ENCODE measurements at regions not wholly inside any gene's neighbourhood (a gene's known extent, or its start where the extent isn't known, plus 50 kb on each side); places are given as distances from the start of the nearest gene placed in this dataset.

GRCh38 chr3:31297726-31298298, 234.9 kb upstream of the STT3B start (continued):
- no peak for TF ChIP-seq ZNF462 (CRISPR knock-in tag; IDR thresholded peaks at IDR 0.05)
- TF ChIP-seq ZNF114 (CRISPR knock-in tag; IDR thresholded peaks at IDR 0.05): no peak
- TF ChIP-seq STAT1 (IDR thresholded peaks at IDR 0.05; ENCODE audit: unreplicated experiment): no peak
- no peak for TF ChIP-seq NANOG (IDR thresholded peaks at IDR 0.05; ENCODE audit: borderline replicate concordance)
- TF ChIP-seq POLR2AphosphoS5 (IDR thresholded peaks at IDR 0.05; ENCODE audit: low read depth): no peak
- no peak for TF ChIP-seq ETS1 (IDR thresholded peaks at IDR 0.05)

DNA sequence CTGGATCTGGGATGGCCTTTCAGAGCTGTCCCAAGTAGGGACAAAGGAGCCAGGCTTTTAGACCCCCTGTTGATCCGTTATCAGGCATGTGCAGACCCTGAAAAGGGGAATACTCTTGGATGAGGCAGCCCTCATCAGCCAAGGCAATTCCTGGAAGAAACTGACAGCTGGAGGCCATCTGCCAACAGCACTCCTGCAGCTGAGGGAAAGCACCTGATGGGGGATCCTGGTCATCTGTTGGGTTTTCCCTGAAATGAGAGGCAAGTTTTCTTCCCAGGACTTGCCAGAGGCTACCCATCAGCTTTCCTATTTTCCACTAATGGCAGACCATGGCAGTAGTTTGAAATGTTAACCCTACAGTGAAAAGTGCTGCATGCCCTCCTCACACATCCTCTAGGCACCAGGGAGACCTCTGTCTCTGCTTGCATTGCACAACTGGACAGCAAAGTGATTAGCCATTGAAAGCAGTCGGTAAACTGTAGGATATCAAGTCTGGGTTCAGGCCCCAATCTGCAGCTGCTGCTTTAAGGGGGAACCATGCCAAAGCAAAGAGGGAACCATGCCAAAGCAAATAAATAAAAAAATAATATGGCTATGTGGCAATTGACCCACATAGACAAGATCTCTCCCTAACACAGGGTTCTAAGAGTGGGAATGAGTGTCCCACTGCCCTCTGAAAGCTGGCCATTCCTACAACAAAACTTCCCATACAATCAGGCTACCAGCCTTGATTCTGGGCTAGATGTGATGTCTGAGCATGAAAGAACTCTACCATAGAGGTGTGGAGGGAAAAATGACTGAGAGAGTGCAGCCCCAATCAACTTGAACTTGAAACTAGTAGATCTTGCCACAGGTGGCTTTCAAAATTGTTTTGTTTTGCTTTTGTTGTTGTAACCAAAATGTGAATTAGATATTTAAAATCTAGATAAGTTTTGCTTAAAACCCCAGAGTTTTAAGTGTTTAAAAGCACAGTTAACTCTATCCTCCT, 232.0 kb upstream of the STT3B start:
- no peaks in the 10 kb centered on the region for H3F3A ChIP-seq (replicated peaks; ENCODE audit: low read depth)
- Mint-ChIP-seq H3K36me3 (ENCODE audit: low read depth) (no peaks in the 10 kb centered on the region), H3K27me3 (ENCODE audit: insufficient read depth, low read depth, poor library complexity) (peaks cover 8% of the 10 kb centered on the region), H3K9me3 (peaks cover 6% of the 10 kb centered on the region; the same call in 2 of the 3 replicates), H3K27ac (no peak overlapping the region), H3K4me3 (no peak overlapping the region), H3K4me1 (no peaks in the 10 kb centered on the region)
- H3K27ac ChIP-seq (ENCODE audit: low read depth): no peak overlapping the region
- H3K27me3 ChIP-seq (ENCODE audit: insufficient read depth): no peaks in the 10 kb centered on the region
- no peaks in the 10 kb centered on the region for H3K4me1 ChIP-seq (ENCODE audit: insufficient read depth)
- H2AFZ ChIP-seq: no peak overlapping the region
- H3K4me3 ChIP-seq: no peak overlapping the region
- DNase-seq (ENCODE audit: low spot score) (no peak), ATAC-seq (no peak)
- H3K9me2 ChIP-seq (ENCODE audit: insufficient read depth): 0 out of 2 replicates have a peak, but pooled peaks cover 4% of the 10 kb centered on the region
- H4K20me1 ChIP-seq (replicated peaks; ENCODE audit: insufficient read depth): no peaks in the 10 kb centered on the region
- no peak for TF ChIP-seq CTCF (conservative IDR thresholded peaks at IDR 0.05; ENCODE audit: low read depth in 2 of 2)
- H3K36me3 ChIP-seq (ENCODE audit: insufficient read depth): no peaks in the 10 kb centered on the region; the same call in 1 of the 2 replicates
- H3K79me2 ChIP-seq (replicated peaks; ENCODE audit: insufficient read depth): no peaks in the 10 kb centered on the region
- H3K4me2 ChIP-seq: no peak overlapping the region
